ENCODE measurements at regions not wholly inside any gene's neighbourhood (a gene's known extent, or its start where the extent isn't known, plus 50 kb on each side); places are given as distances from the start of the nearest gene placed in this dataset.
"Not testable (repeated sequence)": the region's sequence is repeated elsewhere in the genome, so short reads cannot be mapped to it uniquely, and the experiment has no call there.

- no peaks in the 10 kb centered on the region for H3K4me1 ChIP-seq
- DNase-seq (no peak), ATAC-seq (no peak)
- intact Hi-C loops (cut with DNase I): no loop called here
- H3K27ac ChIP-seq: no peak overlapping the region
- H3K27me3 ChIP-seq: no peaks in the 10 kb centered on the region
- no peak for TF ChIP-seq CTCF (IDR thresholded peaks at IDR 0.05)
- no peak for TF ChIP-seq POLR2A (IDR thresholded peaks at IDR 0.05)
- no peaks in the 10 kb centered on the region for H3K9me3 ChIP-seq
- H3K4me3 ChIP-seq: no peak overlapping the region
- no peaks in the 10 kb centered on the region for H3K36me3 ChIP-seq (replicated peaks in 1 of 2; ENCODE audit: insufficient read depth in 1 of 2, low read depth in 2 of 2)
- 38 to 50% methylated on average over 2 of the region's 2 CpGs for WGBS, 2 donors
Observed at GRCh38 chr9:97140566-97140965, 101.6 kb upstream of the CTSV start.

GRCh38 chr9:97136421-97136820 is 97.5 kb upstream of the CTSV start:
- TF ChIP-seq CTCF (IDR thresholded peaks at IDR 0.05): no peak
- TF ChIP-seq POLR2A (IDR thresholded peaks at IDR 0.05): no peak
- Histone ChIP-seq H3K4me3 (no peak overlapping the region), H3K9me3 (no peaks in the 10 kb centered on the region), H3K27me3 (no peaks in the 10 kb centered on the region), H3K36me3 (replicated peaks in 1 of 2; ENCODE audit: insufficient read depth in 1 of 2, low read depth in 2 of 2) (no peaks in the 10 kb centered on the region), H3K4me1 (no peaks in the 10 kb centered on the region), H3K27ac (no peak overlapping the region)
- 74 to 77% methylated on average over 2 of the region's 2 CpGs for WGBS, 2 donors
- DNase-seq (no peak), ATAC-seq (no peak)
- intact Hi-C loops (cut with DNase I): no loop called here

GRCh38 chr9:97133966-97134365 is 95.0 kb upstream of the CTSV start:
- H3K27ac ChIP-seq; H3K4me1 ChIP-seq; intact Hi-C loops (cut with DNase I); H3K9me3 ChIP-seq; H3K4me3 ChIP-seq; H3K36me3 ChIP-seq (replicated peaks in 1 of 2; ENCODE audit: insufficient read depth in 1 of 2, low read depth in 2 of 2); DNase-seq; H3K27me3 ChIP-seq; ATAC-seq: not testable (repeated sequence)
- WGBS, 2 donors: 84 to 96% methylated on average over 4 of the region's 4 CpGs

- Histone ChIP-seq H3K27ac (no peak overlapping the region), H3K36me3 (replicated peaks in 1 of 2; ENCODE audit: insufficient read depth in 1 of 2, low read depth in 2 of 2) (no peaks in the 10 kb centered on the region), H3K27me3 (no peaks in the 10 kb centered on the region), H3K4me3 (no peak overlapping the region), H3K9me3 (no peaks in the 10 kb centered on the region), H3K4me1 (no peaks in the 10 kb centered on the region)
- WGBS, 2 donors: 82 to 88% methylated on average over 2 of the region's 2 CpGs
- TF ChIP-seq CTCF (IDR thresholded peaks at IDR 0.05) (no peak), POLR2A (IDR thresholded peaks at IDR 0.05) (no peak)
- DNase-seq: no peak
- intact Hi-C loops (cut with DNase I): no loop called here
- no peak for ATAC-seq
Observed at GRCh38 chr9:97132865-97133264, 93.9 kb upstream of the CTSV start.

GRCh38 chr9:97130864-97131263 is 91.9 kb upstream of the CTSV start:
- H3K9me3 ChIP-seq; H3K27me3 ChIP-seq; ATAC-seq; DNase-seq; intact Hi-C loops (cut with DNase I); H3K4me1 ChIP-seq; H3K27ac ChIP-seq; H3K36me3 ChIP-seq (replicated peaks in 1 of 2; ENCODE audit: insufficient read depth in 1 of 2, low read depth in 2 of 2); H3K4me3 ChIP-seq: not testable (repeated sequence)
- 87 to 90% methylated on average over 16 of the region's 16 CpGs for WGBS, 2 donors

GRCh38 chr9:97130387-97130786 is 91.4 kb upstream of the CTSV start:
- ATAC-seq; H3K9me3 ChIP-seq; H3K36me3 ChIP-seq (replicated peaks in 1 of 2; ENCODE audit: insufficient read depth in 1 of 2, low read depth in 2 of 2); DNase-seq; H3K4me1 ChIP-seq; intact Hi-C loops (cut with DNase I); H3K4me3 ChIP-seq; H3K27ac ChIP-seq; H3K27me3 ChIP-seq: not testable (repeated sequence)
- WGBS, 2 donors: 85 to 100% methylated on average over 2 to 11 of the region's 27 CpGs
